ENCODE measurements at regions not wholly inside any gene's neighbourhood (a gene's known extent, or its start where the extent isn't known, plus 50 kb on each side); places are given as distances from the start of the nearest gene placed in this dataset.
A peak's percentile ranks its signal among the peaks of the same experiment; 100 is the strongest.

DNA sequence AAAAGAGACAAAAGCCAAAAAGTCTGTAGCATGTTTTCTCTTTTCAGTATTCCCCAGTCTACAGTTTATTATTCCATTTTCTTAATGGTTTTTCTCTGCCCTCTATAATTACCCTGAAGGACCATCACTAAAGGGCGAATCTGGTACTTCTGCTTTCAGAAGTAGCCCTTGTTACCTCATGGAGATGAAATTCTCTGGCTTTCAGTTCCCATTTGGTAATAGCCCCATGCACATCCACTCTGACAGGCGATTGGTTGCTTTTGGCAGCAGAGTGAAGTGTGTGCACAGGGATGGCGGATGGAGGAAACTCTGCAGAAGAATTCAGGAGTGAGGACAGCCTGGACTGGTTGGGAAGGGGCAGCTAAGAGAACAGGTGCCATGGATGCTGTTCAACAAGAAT lies 66.3 kb upstream of the NABP1 start:
- DNase-seq (ENCODE audit: low read depth) = no peak

DNA sequence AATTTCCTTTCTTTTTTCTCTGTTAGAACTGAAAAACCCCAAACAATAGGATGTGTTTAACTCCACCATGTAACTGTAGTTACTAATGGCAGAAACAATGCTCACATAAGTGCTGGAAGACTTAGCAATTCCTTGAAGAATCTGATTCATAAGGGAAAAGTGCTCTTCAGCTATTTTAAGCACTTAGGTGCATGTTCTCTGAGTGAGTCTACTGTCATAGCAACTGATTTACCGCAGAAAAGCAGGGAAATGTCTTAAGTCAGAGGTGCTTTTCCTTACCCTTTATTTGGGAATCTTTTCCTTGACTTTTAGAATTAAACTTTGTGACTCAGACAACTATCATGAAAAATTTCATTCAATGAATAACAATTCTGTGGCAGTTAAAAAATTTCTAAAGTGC lies 65.4 kb upstream of the NABP1 start:
- peak; percentile 40 for DNase-seq (ENCODE audit: low read depth)

DNA sequence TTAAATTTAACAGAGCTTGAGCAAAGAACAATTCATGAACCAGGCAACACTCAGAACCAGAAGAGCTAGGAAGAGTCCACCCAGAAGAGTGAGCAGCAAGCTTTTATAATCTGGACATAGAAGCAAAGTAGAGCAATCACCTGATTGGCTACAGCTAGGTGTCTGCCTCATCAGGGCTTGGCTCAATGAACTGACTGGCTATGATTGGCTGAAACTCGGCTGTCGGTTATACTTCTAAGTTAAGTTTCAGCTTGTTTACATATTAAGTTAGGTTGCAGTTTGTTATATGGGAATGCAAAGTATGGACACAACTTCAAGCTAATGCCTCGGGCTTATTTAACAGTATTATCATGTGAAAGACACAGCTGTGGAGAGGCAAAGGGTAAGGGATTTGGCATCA lies 63.2 kb upstream of the NABP1 start:
- no peak for DNase-seq (ENCODE audit: low read depth)

DNA sequence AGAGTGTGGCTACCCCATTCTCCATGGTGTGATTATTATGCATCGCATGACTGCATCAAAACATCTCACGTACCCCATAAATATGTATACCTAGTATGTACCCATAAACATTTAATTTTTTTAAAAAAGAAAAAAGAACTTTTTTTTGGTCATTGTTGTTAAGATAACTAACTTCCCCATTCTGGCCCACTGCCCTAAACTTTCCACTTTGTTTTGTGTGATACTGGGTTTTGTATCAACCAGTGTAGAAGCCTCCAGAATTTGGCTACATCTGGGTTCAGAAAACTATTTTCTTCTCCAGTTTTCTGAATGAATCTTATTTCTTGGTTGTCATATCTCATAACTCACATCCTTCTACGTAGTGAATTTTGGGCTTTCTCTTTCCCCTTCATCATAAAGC lies 62.3 kb upstream of the NABP1 start:
- no peak for DNase-seq (ENCODE audit: low read depth)

DNA sequence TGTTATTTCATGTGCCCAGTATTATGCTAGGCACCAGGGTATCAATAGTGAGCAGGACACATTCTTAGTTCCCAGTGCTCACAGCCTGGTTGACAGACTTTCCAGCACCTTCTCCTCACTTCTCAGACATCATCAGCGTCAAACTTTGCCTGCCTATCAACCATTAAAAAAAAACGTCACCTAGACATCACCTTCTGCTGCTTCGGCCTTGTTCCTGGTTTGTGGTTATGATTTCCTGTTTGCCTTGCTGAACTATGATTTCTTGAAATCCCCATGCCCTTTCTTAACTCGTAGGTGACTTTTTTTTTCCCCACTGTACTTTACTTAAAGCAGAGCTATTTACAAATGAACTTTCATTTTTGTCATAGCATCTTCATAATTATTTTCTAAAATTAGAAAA lies 60.4 kb upstream of the NABP1 start:
- DNase-seq (ENCODE audit: low read depth) = no peak

DNA sequence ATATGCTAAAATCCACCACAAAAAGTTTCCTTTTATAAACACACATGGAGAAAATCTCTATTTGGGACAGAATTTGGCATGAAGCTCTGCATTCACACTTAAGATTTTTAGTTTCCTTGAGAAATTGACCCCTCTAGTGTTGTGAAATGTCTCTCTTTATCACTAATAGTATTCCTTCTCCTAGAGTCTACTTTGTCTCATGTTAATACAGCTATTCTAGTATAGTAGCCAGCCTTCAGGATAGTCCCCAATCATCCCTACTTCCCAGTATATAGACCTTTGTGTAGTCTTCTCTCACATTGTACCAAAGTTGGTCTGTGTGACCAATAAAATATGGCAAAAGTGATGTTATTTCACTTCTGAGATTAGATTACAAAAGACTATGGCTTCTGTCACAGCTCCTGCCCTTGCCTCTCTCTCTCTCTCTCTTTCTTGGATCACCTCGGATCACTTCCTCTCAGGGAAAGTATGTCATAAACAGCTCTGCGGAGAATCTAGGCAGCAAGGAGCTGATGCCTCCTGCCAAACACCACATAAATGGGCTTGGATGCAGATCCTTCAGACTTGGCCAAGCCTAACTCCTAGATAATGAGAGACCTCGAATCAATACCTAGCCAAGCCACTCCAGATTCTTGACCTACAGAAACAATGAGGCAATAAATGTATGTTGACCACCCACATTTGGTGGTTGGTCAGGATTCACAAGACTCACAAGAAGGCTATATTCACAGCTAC lies 59.7 kb upstream of the NABP1 start:
- no peak for DNase-seq (ENCODE audit: low read depth)

DNA sequence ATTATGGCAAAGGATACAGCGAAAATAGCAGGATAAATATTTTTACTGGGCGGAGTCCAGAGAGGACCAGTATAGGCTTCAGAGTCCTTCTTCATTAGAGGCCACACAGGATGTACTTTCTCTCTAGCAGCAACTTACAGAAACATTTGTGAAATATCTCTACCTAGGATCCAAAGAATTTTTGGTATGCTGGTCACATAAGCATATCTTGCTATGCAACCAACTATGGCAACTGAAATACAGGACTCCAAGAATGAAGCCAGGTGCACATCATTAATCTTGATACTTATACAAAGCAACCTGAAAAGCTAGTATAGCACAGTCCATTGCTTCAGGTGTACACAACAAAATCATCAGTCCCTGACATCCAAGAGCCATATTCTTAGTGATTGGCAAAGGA lies 59.1 kb upstream of the NABP1 start:
- no peak for DNase-seq (ENCODE audit: low read depth)

DNA sequence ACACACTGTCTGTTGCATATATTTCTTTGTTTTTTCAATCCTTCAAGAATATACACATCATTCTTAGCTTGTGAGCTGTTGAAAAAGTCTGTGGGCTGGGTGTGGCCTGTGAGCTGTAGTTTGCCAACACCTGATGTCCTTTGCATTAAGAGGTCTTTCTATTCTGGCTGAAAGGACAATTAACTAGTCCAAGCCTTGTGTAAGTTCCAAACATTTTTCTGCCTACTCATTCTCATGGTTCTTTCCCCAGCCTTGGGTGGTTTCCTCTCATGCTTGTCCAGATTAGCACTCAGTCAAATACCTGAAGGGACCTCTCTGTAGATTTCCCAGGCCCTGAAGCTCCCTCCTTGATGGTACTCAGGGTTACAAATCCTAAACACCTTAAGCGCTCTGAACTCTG lies 57.8 kb upstream of the NABP1 start:
- DNase-seq (ENCODE audit: low read depth) = no peak

DNA sequence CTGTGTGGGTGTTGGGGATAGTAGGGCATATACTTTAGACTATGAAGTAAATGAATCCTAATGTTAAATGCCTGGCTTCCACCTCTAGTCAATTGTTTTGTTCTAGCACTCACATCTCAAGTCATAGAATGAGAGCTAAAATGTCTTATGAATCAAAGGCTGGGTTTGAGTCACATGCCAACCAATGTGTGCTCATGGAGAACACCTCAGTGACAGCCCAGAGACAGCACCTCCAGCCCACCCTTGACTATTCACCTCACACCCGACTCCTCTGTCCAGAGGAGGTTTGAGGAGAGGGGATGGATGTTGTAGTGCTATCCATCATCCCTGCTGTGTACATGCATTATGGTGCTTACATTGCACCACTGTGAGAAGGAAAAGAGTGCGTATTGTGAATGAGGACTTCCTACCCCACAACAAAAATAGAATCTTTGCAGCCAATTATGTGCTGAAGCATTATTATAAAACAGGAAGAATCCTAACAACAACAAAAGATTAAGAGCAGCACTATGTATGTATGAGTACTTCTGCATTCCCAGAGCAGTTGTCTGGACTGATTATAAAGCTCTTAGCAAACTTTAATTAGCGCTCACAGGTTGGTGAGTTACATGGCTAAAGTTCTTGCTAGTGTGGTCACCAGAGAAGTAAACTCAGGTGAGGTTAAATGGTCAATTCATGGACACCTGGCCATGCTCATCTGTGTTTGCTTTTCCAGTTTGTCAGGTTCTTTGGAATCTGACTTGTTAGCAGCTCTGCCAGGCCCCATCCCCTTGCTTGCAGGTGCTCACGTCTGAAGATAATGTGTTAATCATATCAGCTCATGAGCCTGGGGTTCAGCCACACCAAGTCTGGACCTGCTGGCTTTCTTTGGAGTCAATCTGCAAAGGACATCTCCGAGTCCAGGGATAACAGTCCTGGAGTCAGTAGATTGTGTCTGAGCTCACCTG lies 55.3 kb upstream of the NABP1 start:
- no peak for DNase-seq (ENCODE audit: low read depth)

DNA sequence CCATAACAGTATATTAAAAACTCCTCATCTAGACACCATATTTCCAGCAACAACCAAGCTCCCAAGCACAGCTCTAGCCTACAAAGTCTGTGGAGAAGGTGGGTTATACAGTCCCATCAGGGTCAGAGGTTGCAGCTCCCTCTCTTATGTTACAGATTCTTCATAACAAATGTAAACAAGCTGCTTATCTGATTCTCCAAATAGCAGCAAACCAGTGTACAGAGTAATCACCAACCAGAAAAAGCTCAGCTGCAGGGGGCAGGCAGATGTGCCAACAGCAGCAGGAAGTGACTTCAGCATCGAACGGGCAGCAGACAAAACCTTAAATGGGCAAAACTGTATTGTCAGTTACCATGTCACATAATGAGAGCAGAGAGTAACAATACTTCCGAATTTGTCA lies 52.9 kb upstream of the NABP1 start:
- DNase-seq (ENCODE audit: low read depth) = no peak

DNA sequence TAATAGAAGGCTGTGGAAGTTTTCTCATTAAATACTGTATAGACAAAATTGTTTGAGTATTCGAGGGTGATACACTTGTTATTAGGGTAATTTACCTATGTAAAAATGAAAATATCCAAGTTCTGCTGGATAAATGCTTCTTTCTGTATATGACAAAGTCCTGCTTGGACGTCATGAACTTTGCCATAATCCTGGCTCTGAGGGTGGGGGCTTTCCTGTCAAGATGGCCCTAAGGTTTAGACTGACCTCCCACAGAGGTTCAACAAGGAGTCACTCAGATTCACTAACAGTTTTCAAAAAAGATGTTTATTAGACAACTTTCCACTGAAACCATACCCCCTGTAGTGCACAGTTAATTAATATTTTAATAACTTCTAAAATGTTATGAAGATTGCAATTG lies 52.5 kb upstream of the NABP1 start:
- DNase-seq (ENCODE audit: low read depth) = no peak

DNA sequence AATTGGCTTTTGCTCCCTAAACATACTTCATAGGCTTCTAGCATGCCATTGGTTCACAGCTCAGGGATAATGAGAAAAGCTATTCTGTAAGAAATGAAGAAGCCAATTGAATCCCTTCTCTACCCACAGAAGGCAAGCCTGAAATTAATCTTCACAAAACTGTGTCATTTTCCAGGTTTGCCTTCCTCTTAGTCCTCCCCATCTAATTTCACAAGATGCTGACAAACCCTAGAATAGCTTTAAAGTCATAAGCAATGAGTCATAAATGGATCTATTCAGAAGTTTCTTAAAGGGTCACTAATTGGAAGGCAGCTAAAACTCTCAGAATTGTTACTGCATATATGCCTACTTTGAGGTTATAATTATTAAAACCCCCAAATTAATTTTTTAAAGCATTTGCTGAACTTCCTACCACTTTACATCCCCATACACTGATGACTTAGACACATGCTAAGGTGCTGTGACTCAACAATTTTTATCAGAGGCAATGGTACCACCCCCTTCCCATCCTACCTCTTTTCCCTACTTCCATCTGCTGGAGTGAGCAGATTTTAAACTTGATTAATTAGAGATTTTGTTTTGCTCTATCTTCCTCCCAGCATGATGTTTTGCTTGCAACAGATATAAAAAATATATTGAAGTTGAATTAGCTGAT lies 51.3 kb upstream of the NABP1 start:
- DNase-seq (ENCODE audit: low read depth) = no peak

DNA sequence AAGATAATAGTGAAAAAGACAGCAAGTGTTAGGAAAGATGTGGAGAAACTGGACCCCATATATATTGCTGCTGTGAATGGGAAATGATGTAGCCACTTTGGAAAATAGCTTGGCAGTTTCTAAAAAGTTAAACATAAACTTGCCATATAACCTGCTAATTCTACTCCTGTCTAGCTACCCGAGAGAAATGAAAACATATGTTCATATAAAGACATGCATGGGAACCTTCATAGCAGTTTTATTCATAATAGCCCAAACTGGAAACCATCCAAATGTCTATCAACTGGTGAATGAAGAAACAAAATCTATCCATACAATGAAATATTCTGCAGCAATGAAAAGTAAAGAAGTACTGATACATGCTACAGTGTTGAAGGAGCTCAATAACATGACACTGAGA lies 50.4 kb upstream of the NABP1 start:
- DNase-seq (ENCODE audit: low read depth) = no peak
